ENCODE measurements at regions not wholly inside any gene's neighbourhood (a gene's known extent, or its start where the extent isn't known, plus 50 kb on each side); places are given as distances from the start of the nearest gene placed in this dataset.

- TF ChIP-seq EZH2 (IDR thresholded peaks at IDR 0.05; ENCODE audit: insufficient read depth, low read length): no peak
- no peak for TF ChIP-seq CTCF (IDR thresholded peaks at IDR 0.05; ENCODE audit: insufficient read depth, low read depth, low read length)
Observed at GRCh38 chr5:105931881-105932421, 1738.8 kb downstream of the EFNA5 start.

Measured in astrocyte (in vitro differentiated cells and primary cell).